ENCODE measurements at regions not wholly inside any gene's neighbourhood (a gene's known extent, or its start where the extent isn't known, plus 50 kb on each side); places are given as distances from the start of the nearest gene placed in this dataset.

- Histone ChIP-seq H3K9me3 (ENCODE audit: low read length) (no peaks in the 10 kb centered on the region), H3K9ac (ENCODE audit: low read length) (no peak overlapping the region), H3F3A (ENCODE audit: insufficient read depth, low read length) (no peaks in the 10 kb centered on the region), H4K20me1 (ENCODE audit: insufficient read depth, low read length) (no peaks in the 10 kb centered on the region), H3K9me2 (ENCODE audit: low read depth, low read length) (no peaks in the 10 kb centered on the region), H2AFZ (ENCODE audit: low read length) (no peak overlapping the region), H3K79me2 (ENCODE audit: insufficient read depth, low read length) (no peaks in the 10 kb centered on the region), H3K27ac (ENCODE audit: low read depth, low read length, poor library complexity, severe bottlenecking) (no peak overlapping the region), H3K4me3 (ENCODE audit: low read depth, low read length, poor library complexity, severe bottlenecking) (no peak overlapping the region), H3K4me2 (ENCODE audit: low read length) (no peak overlapping the region), H3K27me3 (ENCODE audit: insufficient read depth, low read length) (no peaks in the 10 kb centered on the region), H3K36me3 (ENCODE audit: insufficient read depth, low read length) (no peaks in the 10 kb centered on the region), H3K4me1 (ENCODE audit: insufficient read depth, low read length, severe bottlenecking) (peaks cover 21% of the 10 kb centered on the region)
- TF ChIP-seq CTCF (IDR thresholded peaks at IDR 0.05; ENCODE audit: low read length): no peak
- TF ChIP-seq EZH2 (IDR thresholded peaks at IDR 0.05; ENCODE audit: borderline replicate concordance, low read length): no peak
Measured at GRCh38 chr14:83289896-83290295, 1756.2 kb upstream of the SEL1L start.

- H3K9ac ChIP-seq (ENCODE audit: low read length): no peak overlapping the region
Measured at GRCh38 chr14:83290447-83290846, 1756.8 kb upstream of the SEL1L start.

GRCh38 chr14:83291714-83292113, 1758.1 kb upstream of the SEL1L start:
- Histone ChIP-seq H3K27me3 (ENCODE audit: insufficient read depth, low read length) (no peaks in the 10 kb centered on the region), H3K79me2 (ENCODE audit: insufficient read depth, low read length) (no peaks in the 10 kb centered on the region)

More at GRCh38 chr14:83290447-83290846, 1756.8 kb upstream of the SEL1L start:
- Histone ChIP-seq H3K79me2 (ENCODE audit: insufficient read depth, low read length) (no peaks in the 10 kb centered on the region), H3K9me3 (ENCODE audit: low read length) (no peaks in the 10 kb centered on the region), H3K4me2 (ENCODE audit: low read length) (no peak overlapping the region), H3K36me3 (ENCODE audit: insufficient read depth, low read length) (no peaks in the 10 kb centered on the region), H3K4me1 (ENCODE audit: insufficient read depth, low read length, severe bottlenecking) (peaks cover 21% of the 10 kb centered on the region), H3K4me3 (ENCODE audit: low read depth, low read length, poor library complexity, severe bottlenecking) (no peak overlapping the region), H3K27me3 (ENCODE audit: insufficient read depth, low read length) (no peaks in the 10 kb centered on the region), H3K27ac (ENCODE audit: low read depth, low read length, poor library complexity, severe bottlenecking) (no peak overlapping the region), H2AFZ (ENCODE audit: low read length) (no peak overlapping the region), H3K9me2 (ENCODE audit: low read depth, low read length) (no peaks in the 10 kb centered on the region), H3F3A (ENCODE audit: insufficient read depth, low read length) (no peaks in the 10 kb centered on the region), H4K20me1 (ENCODE audit: insufficient read depth, low read length) (no peaks in the 10 kb centered on the region)
- TF ChIP-seq CTCF (IDR thresholded peaks at IDR 0.05; ENCODE audit: low read length) (no peak), EZH2 (IDR thresholded peaks at IDR 0.05; ENCODE audit: borderline replicate concordance, low read length) (no peak)

More at GRCh38 chr14:83291714-83292113, 1758.1 kb upstream of the SEL1L start:
- no peaks in the 10 kb centered on the region for H4K20me1 ChIP-seq (ENCODE audit: insufficient read depth, low read length)
- peaks cover 21% of the 10 kb centered on the region for H3K4me1 ChIP-seq (ENCODE audit: insufficient read depth, low read length, severe bottlenecking)
- TF ChIP-seq EZH2 (IDR thresholded peaks at IDR 0.05; ENCODE audit: borderline replicate concordance, low read length) (no peak), CTCF (IDR thresholded peaks at IDR 0.05; ENCODE audit: low read length) (no peak)
- no peak overlapping the region for H3K4me3 ChIP-seq (ENCODE audit: low read depth, low read length, poor library complexity, severe bottlenecking)
- no peak overlapping the region for H2AFZ ChIP-seq (ENCODE audit: low read length)
- H3F3A ChIP-seq (ENCODE audit: insufficient read depth, low read length): no peaks in the 10 kb centered on the region
- H3K4me2 ChIP-seq (ENCODE audit: low read length): no peak overlapping the region
- H3K27ac ChIP-seq (ENCODE audit: low read depth, low read length, poor library complexity, severe bottlenecking): no peak overlapping the region
- no peaks in the 10 kb centered on the region for H3K36me3 ChIP-seq (ENCODE audit: insufficient read depth, low read length)
- H3K9me3 ChIP-seq (ENCODE audit: low read length): no peaks in the 10 kb centered on the region
- H3K9me2 ChIP-seq (ENCODE audit: low read depth, low read length): no peaks in the 10 kb centered on the region
- no peak overlapping the region for H3K9ac ChIP-seq (ENCODE audit: low read length)
